ENCODE measurements at regions not wholly inside any gene's neighbourhood (a gene's known extent, or its start where the extent isn't known, plus 50 kb on each side); places are given as distances from the start of the nearest gene placed in this dataset.
"Not testable (repeated sequence)": the region's sequence is repeated elsewhere in the genome, so short reads cannot be mapped to it uniquely, and the experiment has no call there.

DNA sequence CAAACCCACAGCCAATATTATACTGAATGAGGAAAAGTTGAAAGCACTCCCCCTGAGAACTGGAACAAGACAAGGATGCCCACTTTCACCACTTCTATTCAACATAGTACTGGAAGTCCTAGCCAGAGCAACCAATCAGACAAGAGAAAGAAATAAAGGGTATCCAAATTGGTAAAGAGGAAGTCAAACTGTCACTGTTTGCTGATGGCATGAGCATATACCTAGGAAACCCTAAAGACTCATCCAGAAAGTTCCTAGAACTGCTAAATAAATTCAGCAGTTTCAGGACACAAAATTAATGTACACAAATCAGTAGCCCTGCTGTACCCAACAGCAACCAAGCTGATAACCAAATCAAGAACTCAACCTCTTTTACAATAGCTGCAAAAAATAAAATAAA, 220.0 kb downstream of the SYK start:
- H3K27me3 ChIP-seq (ENCODE audit: low read length); H3K4me1 ChIP-seq (ENCODE audit: insufficient read depth, low read length); DNase-seq; H4K20me1 ChIP-seq (ENCODE audit: low read length); H3K9ac ChIP-seq (ENCODE audit: low read length); H3F3A ChIP-seq (ENCODE audit: low read length, unreplicated experiment); POLR2A ChIA-PET (ENCODE audit: unreplicated experiment); CTCF ChIA-PET; intact Hi-C loops (cut with micrococcal nuclease); H3K4me2 ChIP-seq (ENCODE audit: low read length); H3K4me3 ChIP-seq (ENCODE audit: low read length); H3K79me2 ChIP-seq (ENCODE audit: low read length); H3K9me3 ChIP-seq (ENCODE audit: low read length); ATAC-seq; H3K27ac ChIP-seq (ENCODE audit: low read length); H3K36me3 ChIP-seq (ENCODE audit: low read depth, low read length); BruUV-seq (replicated peaks); H2AFZ ChIP-seq (ENCODE audit: low read length); H3K9me2 ChIP-seq (replicated peaks; ENCODE audit: low read length): not testable (repeated sequence)

DNA sequence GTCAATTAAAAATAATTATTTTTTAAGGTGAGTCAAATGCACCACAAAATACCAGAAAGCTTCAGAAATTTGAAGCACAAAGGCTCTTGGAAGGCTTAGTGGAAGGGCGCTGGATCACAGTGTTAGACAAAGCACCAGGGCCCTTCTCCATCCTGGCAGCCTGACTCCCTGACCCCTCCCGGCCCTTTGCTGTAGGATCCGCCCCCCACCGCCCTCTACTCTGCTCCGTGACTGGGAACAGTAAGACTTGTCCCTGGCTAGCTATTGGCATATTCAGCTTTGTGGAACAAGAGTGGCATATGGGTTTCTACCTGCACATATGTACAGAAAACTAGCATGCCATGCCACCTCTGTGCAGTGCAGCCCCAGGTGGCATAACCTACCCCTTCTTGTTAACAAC, 222.1 kb downstream of the SYK start:
- POLR2A ChIA-PET (ENCODE audit: unreplicated experiment) = no interaction called here
- intact Hi-C loops (cut with micrococcal nuclease) = no loop called here
- no peaks in the 10 kb centered on the region for H3K9me3 ChIP-seq (ENCODE audit: low read length)
- no peak overlapping the region for H3K4me2 ChIP-seq (ENCODE audit: low read length)
- no peaks in the 10 kb centered on the region for H3K36me3 ChIP-seq (ENCODE audit: low read depth, low read length)
- H2AFZ ChIP-seq (ENCODE audit: low read length) = no peak overlapping the region
- no peaks in the 10 kb centered on the region for H4K20me1 ChIP-seq (ENCODE audit: low read length)
- DNase-seq = no peak
- TF ChIP-seq EZH2phosphoT487 (IDR thresholded peaks at IDR 0.05; ENCODE audit: borderline replicate concordance, low read length) (no peak), EZH2 (IDR thresholded peaks at IDR 0.05; ENCODE audit: low read length, unreplicated experiment) (no peak)
- TF ChIP-seq, protein P1, sequence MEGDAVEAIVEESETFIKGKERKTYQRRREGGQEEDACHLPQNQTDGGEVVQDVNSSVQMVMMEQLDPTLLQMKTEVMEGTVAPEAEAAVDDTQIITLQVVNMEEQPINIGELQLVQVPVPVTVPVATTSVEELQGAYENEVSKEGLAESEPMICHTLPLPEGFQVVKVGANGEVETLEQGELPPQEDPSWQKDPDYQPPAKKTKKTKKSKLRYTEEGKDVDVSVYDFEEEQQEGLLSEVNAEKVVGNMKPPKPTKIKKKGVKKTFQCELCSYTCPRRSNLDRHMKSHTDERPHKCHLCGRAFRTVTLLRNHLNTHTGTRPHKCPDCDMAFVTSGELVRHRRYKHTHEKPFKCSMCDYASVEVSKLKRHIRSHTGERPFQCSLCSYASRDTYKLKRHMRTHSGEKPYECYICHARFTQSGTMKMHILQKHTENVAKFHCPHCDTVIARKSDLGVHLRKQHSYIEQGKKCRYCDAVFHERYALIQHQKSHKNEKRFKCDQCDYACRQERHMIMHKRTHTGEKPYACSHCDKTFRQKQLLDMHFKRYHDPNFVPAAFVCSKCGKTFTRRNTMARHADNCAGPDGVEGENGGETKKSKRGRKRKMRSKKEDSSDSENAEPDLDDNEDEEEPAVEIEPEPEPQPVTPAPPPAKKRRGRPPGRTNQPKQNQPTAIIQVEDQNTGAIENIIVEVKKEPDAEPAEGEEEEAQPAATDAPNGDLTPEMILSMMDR (conservative IDR thresholded peaks at IDR 0.05; ENCODE audit: low read depth, low read length) = no peak
- H3K4me3 ChIP-seq (ENCODE audit: low read length) = no peak overlapping the region
- no TSS peak for BruUV-seq (replicated peaks)
- no peaks in the 10 kb centered on the region for H3K4me1 ChIP-seq (ENCODE audit: insufficient read depth, low read length)
- no peaks in the 10 kb centered on the region for H3F3A ChIP-seq (ENCODE audit: low read length, unreplicated experiment)
- CTCF ChIA-PET = no interaction called here
- H3K79me2 ChIP-seq (ENCODE audit: low read length) = no peaks in the 10 kb centered on the region
- H3K27ac ChIP-seq (ENCODE audit: low read length) = no peak overlapping the region
- H3K9ac ChIP-seq (ENCODE audit: low read length) = no peak overlapping the region
- H3K27me3 ChIP-seq (ENCODE audit: low read length) = no peaks in the 10 kb centered on the region
- ATAC-seq = no peak
- H3K9me2 ChIP-seq (replicated peaks; ENCODE audit: low read length) = no peaks in the 10 kb centered on the region

DNA sequence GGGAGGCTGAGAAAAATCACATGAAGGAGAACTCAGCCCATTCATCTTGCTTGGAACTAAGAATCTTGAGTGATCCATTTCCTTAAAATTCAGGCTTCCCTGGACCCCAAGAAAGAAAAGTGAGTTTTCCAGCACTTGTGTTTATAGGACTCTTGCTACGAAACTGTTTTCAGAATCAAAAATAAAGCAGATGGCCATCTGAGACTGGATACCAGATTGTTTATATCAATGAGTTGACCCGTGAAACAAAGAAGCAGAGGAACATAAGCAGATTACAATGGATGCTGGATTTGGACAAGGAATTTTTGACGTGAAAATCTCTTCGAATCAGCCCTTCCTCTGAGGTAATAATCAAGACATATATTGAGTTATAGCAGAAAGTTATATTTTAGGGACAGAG, 223.2 kb downstream of the SYK start:
- Histone ChIP-seq H3K27me3 (ENCODE audit: low read length) (no peaks in the 10 kb centered on the region), H3K36me3 (ENCODE audit: low read depth, low read length) (no peaks in the 10 kb centered on the region), H3K4me3 (ENCODE audit: low read length) (no peak overlapping the region), H3F3A (ENCODE audit: low read length, unreplicated experiment) (no peaks in the 10 kb centered on the region), H4K20me1 (ENCODE audit: low read length) (no peaks in the 10 kb centered on the region), H3K4me1 (ENCODE audit: insufficient read depth, low read length) (no peaks in the 10 kb centered on the region), H3K27ac (ENCODE audit: low read length) (no peak overlapping the region), H3K9me3 (ENCODE audit: low read length) (no peaks in the 10 kb centered on the region), H3K9ac (ENCODE audit: low read length) (no peak overlapping the region), H3K4me2 (ENCODE audit: low read length) (no peak overlapping the region), H3K9me2 (replicated peaks; ENCODE audit: low read length) (no peaks in the 10 kb centered on the region), H2AFZ (ENCODE audit: low read length) (no peak overlapping the region), H3K79me2 (ENCODE audit: low read length) (no peaks in the 10 kb centered on the region)
- no TSS peak for BruUV-seq (replicated peaks)
- DNase-seq (no peak), ATAC-seq (no peak)
- TF ChIP-seq EZH2phosphoT487 (IDR thresholded peaks at IDR 0.05; ENCODE audit: borderline replicate concordance, low read length) (no peak), EZH2 (IDR thresholded peaks at IDR 0.05; ENCODE audit: low read length, unreplicated experiment) (no peak)
- TF ChIP-seq, protein P1 (conservative IDR thresholded peaks at IDR 0.05; ENCODE audit: low read depth, low read length) = no peak
- intact Hi-C loops (cut with micrococcal nuclease) = no loop called here
- ChIA-PET CTCF (no interaction called here), POLR2A (ENCODE audit: unreplicated experiment) (no interaction called here)

Measured in PC-3 (cell line).